ENCODE measurements at regions not wholly inside any gene's neighbourhood (a gene's known extent, or its start where the extent isn't known, plus 50 kb on each side); places are given as distances from the start of the nearest gene placed in this dataset.

DNA sequence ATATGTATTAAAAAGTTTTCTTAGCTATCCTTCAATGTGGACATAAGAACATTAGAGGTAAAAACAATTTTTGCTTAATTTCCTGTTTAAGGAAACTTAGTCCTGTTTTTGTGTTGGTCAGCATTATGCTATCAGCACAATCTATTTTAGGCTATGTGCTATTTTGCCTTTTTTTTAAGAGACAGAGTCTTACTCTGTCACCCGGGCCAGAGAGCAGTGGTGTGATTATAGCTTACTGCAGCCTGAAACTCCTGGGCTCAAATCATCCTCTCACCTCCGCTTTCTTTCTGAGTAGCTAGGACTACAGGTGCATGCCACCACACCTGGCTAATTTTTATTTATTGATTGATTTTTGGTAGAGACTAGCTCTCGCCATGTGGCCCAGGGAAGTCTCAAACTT lies 199.1 kb upstream of the TMPRSS15 start:
- TF ChIP-seq, protein P1, sequence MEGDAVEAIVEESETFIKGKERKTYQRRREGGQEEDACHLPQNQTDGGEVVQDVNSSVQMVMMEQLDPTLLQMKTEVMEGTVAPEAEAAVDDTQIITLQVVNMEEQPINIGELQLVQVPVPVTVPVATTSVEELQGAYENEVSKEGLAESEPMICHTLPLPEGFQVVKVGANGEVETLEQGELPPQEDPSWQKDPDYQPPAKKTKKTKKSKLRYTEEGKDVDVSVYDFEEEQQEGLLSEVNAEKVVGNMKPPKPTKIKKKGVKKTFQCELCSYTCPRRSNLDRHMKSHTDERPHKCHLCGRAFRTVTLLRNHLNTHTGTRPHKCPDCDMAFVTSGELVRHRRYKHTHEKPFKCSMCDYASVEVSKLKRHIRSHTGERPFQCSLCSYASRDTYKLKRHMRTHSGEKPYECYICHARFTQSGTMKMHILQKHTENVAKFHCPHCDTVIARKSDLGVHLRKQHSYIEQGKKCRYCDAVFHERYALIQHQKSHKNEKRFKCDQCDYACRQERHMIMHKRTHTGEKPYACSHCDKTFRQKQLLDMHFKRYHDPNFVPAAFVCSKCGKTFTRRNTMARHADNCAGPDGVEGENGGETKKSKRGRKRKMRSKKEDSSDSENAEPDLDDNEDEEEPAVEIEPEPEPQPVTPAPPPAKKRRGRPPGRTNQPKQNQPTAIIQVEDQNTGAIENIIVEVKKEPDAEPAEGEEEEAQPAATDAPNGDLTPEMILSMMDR (IDR thresholded peaks at IDR 0.05): no peak
- TF ChIP-seq EP300 (IDR thresholded peaks at IDR 0.05): no peak
- no peak for TF ChIP-seq POLR2AphosphoS5 (IDR thresholded peaks at IDR 0.05)
